Cardiac fibroblast (primary cell): ENCODE measurements at regions not wholly inside any gene's neighbourhood (a gene's known extent, or its start where the extent isn't known, plus 50 kb on each side); places are given as distances from the start of the nearest gene placed in this dataset.

Experiments used
- DNase-seq, 2 donors: peaks; one replicate each; pipeline versions ENCODE4 v3.0.0 to v3.0.0-alpha.2; 2010; ENCODE audit warnings: low read depth in 2 of 2
- H3K4me3 ChIP-seq, 2 donors: replicated peaks in 1 of 2; 1 replicate in 1 of 2; 2 replicates in 1 of 2; pipeline ENCODE4 v1.5.1; 2011; ENCODE audit warnings: low read depth in 2 of 2, low read length in 2 of 2, mild to moderate bottlenecking in 2 of 2, moderate library complexity in 1 of 2
- CTCF ChIP-seq: IDR thresholded peaks from one replicate; pipeline ENCODE4 v1.5.1; 2011; ENCODE audit warnings: low read depth, mild to moderate bottlenecking, low read length, inconsistent platforms

- no peak for DNase-seq
- no peak for TF ChIP-seq CTCF
- no peak overlapping the region for H3K4me3 ChIP-seq
Observed at GRCh38 chr11:69369210-69369825, 75.4 kb downstream of the MYEOV start.

GRCh38 chr11:69369945-69370344 is 76.0 kb downstream of the MYEOV start:
- no peak for DNase-seq
- no peak overlapping the region for H3K4me3 ChIP-seq
- no peak for TF ChIP-seq CTCF

GRCh38 chr11:69370984-69371709 is 77.2 kb downstream of the MYEOV start:
- H3K4me3 ChIP-seq = no peak overlapping the region
- no peak for DNase-seq
- no peak for TF ChIP-seq CTCF

- no peak for DNase-seq
- no peak overlapping the region for H3K4me3 ChIP-seq
- TF ChIP-seq CTCF = no peak
Observed at GRCh38 chr11:69371731-69372588, 78.0 kb downstream of the MYEOV start.

GRCh38 chr11:69372589-69373250 is 78.8 kb downstream of the MYEOV start:
- H3K4me3 ChIP-seq = no peak overlapping the region
- DNase-seq = no peak
- no peak for TF ChIP-seq CTCF

- no peak for DNase-seq
- H3K4me3 ChIP-seq = no peak overlapping the region
- no peak for TF ChIP-seq CTCF
Observed at GRCh38 chr11:69373251-69373635, 79.3 kb downstream of the MYEOV start.
